ENCODE measurements at regions not wholly inside any gene's neighbourhood (a gene's known extent, or its start where the extent isn't known, plus 50 kb on each side); places are given as distances from the start of the nearest gene placed in this dataset.

DNA sequence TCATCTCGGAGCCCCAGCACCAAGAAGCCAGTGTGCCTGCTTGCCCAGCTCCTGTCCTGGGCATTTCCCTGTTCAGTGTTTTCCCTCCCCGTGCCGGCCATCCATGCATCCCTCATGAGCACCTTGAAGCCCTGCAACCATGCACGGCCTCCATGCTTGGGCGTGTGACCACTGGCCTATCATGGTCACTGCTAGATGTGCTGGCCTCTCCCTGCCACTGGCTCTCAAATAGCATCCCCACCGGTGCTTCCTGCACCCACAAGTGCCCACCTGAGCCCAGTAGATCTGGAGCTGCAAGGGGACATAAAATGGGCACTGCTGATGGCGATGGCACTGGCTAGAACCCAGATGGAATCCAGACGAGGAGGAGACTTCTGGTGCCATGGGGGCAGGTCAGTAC lies 126.0 kb downstream of the TUBA3C start:
- Histone ChIP-seq H2AK5ac (ENCODE audit: insufficient read length, low read length) (no peak overlapping the region), H2BK15ac (ENCODE audit: low read depth, low read length) (no peak overlapping the region), H3K56ac (ENCODE audit: insufficient read length, low read depth, low read length) (no peak overlapping the region), H3K27ac (ENCODE audit: insufficient read length, low read depth, low read length) (no peak overlapping the region), H3K23ac (ENCODE audit: insufficient read length, low read depth, low read length) (no peak overlapping the region), H2BK12ac (ENCODE audit: insufficient read length, low read depth, low read length) (no peak overlapping the region), H3K23me2 (ENCODE audit: insufficient read length, low read depth, low read length, poor library complexity, severe bottlenecking) (no peaks in the 10 kb centered on the region), H4K8ac (replicated peaks; ENCODE audit: insufficient read length, low read depth, low read length) (no peak overlapping the region), H3K14ac (ENCODE audit: insufficient read depth, low read length) (no peak overlapping the region), H3K9ac (ENCODE audit: extremely low read depth, insufficient read length, low read length) (no peak overlapping the region), H3K4ac (ENCODE audit: low read depth, low read length) (no peak overlapping the region), H3K4me1 (ENCODE audit: insufficient read depth, low read length) (no peaks in the 10 kb centered on the region), H3K4me2 (ENCODE audit: insufficient read depth, insufficient read length, low read length) (no peak overlapping the region), H4K20me1 (ENCODE audit: control insufficient read depth, insufficient read depth, insufficient read length) (no peaks in the 10 kb centered on the region), H3K79me1 (ENCODE audit: insufficient read depth, low read depth, low read length, poor library complexity, severe bottlenecking) (no peaks in the 10 kb centered on the region), H2AFZ (ENCODE audit: low read length) (no peak overlapping the region), H2BK20ac (ENCODE audit: low read depth, low read length, poor library complexity, severe bottlenecking) (no peak overlapping the region), H2BK120ac (ENCODE audit: low read depth, low read length, poor library complexity, severe bottlenecking) (no peak overlapping the region), H4K5ac (ENCODE audit: insufficient read length, low read depth, low read length) (no peak overlapping the region), H3K9me3 (ENCODE audit: control insufficient read depth, low read depth, low read length) (peaks cover 99% of the 10 kb centered on the region), H3K18ac (ENCODE audit: insufficient read length, low read depth, low read length) (no peak overlapping the region), H3K27me3 (ENCODE audit: insufficient read depth, low read length) (no peaks in the 10 kb centered on the region), H3K79me2 (ENCODE audit: insufficient read depth, low read length) (no peaks in the 10 kb centered on the region), H3T11ph (ENCODE audit: low read length) (no peak overlapping the region), H4K91ac (ENCODE audit: insufficient read length, low read depth, low read length) (no peak overlapping the region), H2BK5ac (ENCODE audit: insufficient read length, low read length) (no peak overlapping the region)
- H3K27ac Mint-ChIP-seq, result no peak overlapping the region
- H3K36me3 Mint-ChIP-seq (ENCODE audit: insufficient read depth in 1 of 3, low read depth in 3 of 3), result peaks cover 15 to 35% (median 22%) of the 10 kb centered on the region in 3 experiments; a peak in 6 of 7 replicates
- WGBS (ENCODE audit: extremely low coverage, insufficient read length, low lambda C conversion rate), result no CpG with 5 or more reads among the region's 8 CpGs
- no peak overlapping the region for H3K4me3 Mint-ChIP-seq
- H3K4me1 Mint-ChIP-seq, result no peaks in the 10 kb centered on the region
- no peak for DNase-seq
- TF ChIP-seq, protein P1, sequence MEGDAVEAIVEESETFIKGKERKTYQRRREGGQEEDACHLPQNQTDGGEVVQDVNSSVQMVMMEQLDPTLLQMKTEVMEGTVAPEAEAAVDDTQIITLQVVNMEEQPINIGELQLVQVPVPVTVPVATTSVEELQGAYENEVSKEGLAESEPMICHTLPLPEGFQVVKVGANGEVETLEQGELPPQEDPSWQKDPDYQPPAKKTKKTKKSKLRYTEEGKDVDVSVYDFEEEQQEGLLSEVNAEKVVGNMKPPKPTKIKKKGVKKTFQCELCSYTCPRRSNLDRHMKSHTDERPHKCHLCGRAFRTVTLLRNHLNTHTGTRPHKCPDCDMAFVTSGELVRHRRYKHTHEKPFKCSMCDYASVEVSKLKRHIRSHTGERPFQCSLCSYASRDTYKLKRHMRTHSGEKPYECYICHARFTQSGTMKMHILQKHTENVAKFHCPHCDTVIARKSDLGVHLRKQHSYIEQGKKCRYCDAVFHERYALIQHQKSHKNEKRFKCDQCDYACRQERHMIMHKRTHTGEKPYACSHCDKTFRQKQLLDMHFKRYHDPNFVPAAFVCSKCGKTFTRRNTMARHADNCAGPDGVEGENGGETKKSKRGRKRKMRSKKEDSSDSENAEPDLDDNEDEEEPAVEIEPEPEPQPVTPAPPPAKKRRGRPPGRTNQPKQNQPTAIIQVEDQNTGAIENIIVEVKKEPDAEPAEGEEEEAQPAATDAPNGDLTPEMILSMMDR (conservative IDR thresholded peaks at IDR 0.05), result no peak
- peaks cover 98 to 100% of the 10 kb centered on the region in 2 experiments for H3K9me3 Mint-ChIP-seq
- peaks cover 2% of the 10 kb centered on the region for H3K27me3 Mint-ChIP-seq (ENCODE audit: low read depth)
